ENCODE measurements at regions not wholly inside any gene's neighbourhood (a gene's known extent, or its start where the extent isn't known, plus 50 kb on each side); places are given as distances from the start of the nearest gene placed in this dataset.

DNA sequence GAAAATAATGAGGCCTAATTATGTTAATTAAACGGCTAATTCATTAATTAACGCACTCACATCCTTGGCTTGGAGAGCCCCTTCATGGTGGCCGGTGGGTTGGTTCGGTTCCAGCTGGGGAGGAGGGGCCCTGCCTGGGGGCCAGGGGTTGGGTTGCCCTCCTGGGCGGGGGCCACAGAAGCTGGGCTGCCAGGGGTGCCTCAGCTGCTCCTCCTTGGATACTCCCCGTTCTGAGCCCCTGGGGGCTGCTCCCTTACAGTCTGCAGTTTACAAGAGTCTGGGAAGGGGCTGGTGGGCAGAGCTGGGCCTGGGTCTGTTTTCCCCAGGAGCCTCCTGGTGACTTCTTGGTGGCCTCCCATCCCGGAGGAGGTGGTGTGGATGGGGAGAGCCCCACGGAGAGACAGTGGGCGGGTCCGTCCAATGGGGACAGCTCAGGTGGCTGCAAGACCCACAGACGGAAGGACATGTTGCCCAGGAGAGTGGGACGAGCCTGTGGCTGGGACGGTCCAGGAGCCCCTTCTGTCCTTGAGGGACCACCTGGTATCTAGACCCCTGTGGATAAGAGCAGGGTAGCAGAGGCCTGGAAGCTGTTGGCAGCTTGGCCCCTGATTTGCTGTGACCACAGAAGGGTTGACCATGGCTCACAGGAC lies 277.5 kb downstream of the PBX3 start:
- Histone ChIP-seq H3K27ac (no peak overlapping the region), H3K9me2 (ENCODE audit: insufficient read depth) (no peaks in the 10 kb centered on the region), H3K36me3 (ENCODE audit: low read depth) (no peaks in the 10 kb centered on the region), H4K20me1 (ENCODE audit: insufficient read depth) (no peaks in the 10 kb centered on the region), H3F3A (ENCODE audit: insufficient read depth, low read depth) (no peaks in the 10 kb centered on the region), H3K27me3 (ENCODE audit: insufficient read depth, low read depth) (peaks cover 22% of the 10 kb centered on the region), H3K4me3 (no peak overlapping the region), H3K9me3 (ENCODE audit: insufficient read depth, low read depth) (no peaks in the 10 kb centered on the region), H3K4me1 (replicated peaks; ENCODE audit: insufficient read depth) (no peaks in the 10 kb centered on the region), H2AFZ (no peak overlapping the region), H3K4me2 (no peak overlapping the region), H3K79me2 (ENCODE audit: low read depth) (no peaks in the 10 kb centered on the region)
- no peak for TF ChIP-seq EZH2 (IDR thresholded peaks at IDR 0.05; ENCODE audit: low read depth)
- TF ChIP-seq, protein P1, sequence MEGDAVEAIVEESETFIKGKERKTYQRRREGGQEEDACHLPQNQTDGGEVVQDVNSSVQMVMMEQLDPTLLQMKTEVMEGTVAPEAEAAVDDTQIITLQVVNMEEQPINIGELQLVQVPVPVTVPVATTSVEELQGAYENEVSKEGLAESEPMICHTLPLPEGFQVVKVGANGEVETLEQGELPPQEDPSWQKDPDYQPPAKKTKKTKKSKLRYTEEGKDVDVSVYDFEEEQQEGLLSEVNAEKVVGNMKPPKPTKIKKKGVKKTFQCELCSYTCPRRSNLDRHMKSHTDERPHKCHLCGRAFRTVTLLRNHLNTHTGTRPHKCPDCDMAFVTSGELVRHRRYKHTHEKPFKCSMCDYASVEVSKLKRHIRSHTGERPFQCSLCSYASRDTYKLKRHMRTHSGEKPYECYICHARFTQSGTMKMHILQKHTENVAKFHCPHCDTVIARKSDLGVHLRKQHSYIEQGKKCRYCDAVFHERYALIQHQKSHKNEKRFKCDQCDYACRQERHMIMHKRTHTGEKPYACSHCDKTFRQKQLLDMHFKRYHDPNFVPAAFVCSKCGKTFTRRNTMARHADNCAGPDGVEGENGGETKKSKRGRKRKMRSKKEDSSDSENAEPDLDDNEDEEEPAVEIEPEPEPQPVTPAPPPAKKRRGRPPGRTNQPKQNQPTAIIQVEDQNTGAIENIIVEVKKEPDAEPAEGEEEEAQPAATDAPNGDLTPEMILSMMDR (conservative IDR thresholded peaks at IDR 0.05): no peak
- no peak for DNase-seq
- ChIA-PET CTCF (no interaction called here), POLR2A (ENCODE audit: unreplicated experiment) (no interaction called here)
- intact Hi-C loops (cut with micrococcal nuclease; ENCODE audit: unreplicated experiment): no loop called here
- BruUV-seq (replicated peaks): no TSS peak

DNA sequence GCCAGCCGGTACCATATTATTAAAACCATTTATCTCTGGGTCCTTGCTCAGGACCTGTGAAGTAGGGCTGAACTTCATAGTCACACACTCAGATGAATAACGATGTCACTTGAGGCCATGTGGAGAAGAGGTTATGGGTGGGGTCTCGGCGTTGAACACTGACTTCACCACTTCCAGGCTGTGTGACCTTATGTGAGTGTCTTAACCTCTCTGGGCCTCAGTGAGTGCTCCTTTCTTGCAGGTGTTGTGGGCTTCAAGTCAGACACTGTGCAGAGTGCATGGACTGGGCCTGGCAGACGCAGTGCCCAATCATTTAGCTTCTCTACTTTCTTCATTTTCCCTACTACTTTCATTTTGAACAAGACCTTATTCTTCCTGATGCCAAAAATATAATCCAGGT lies 278.8 kb downstream of the PBX3 start:
- TF ChIP-seq, protein P1 (conservative IDR thresholded peaks at IDR 0.05): no peak
- TF ChIP-seq EZH2 (IDR thresholded peaks at IDR 0.05; ENCODE audit: low read depth): no peak
- H3K27me3 ChIP-seq (ENCODE audit: insufficient read depth, low read depth): peaks cover 25% of the 10 kb centered on the region

DNA sequence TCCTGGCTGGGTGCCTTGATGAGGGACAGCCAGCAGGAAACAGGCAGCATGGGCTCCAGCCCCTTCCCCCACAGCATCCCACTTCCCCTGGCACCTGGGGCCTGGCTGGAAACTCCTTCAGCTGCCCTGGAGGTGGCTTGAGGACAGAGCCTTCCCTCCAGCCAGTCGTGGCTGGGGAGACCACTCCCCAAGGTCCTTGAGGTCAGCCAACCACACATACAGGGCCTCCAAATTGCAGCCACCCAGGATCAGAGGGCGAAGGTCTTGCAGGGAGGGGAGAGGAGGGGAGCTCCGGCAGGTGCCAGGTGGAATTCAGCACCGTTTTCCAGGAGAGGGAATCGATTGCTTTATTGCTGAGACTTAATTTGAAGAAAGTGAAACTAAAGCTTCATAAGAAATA lies 280.4 kb downstream of the PBX3 start:
- DNase-seq: no peak
- Histone ChIP-seq H3K36me3 (ENCODE audit: low read depth) (no peaks in the 10 kb centered on the region), H2AFZ (no peak overlapping the region), H3K27ac (no peak overlapping the region), H3K4me3 (no peak overlapping the region), H3K9me3 (ENCODE audit: insufficient read depth, low read depth) (no peaks in the 10 kb centered on the region), H3K27me3 (ENCODE audit: insufficient read depth, low read depth) (peaks cover 12% of the 10 kb centered on the region), H3K9me2 (ENCODE audit: insufficient read depth) (no peaks in the 10 kb centered on the region), H3K4me2 (peak overlapping the region; percentile 28; the same call in 1 of the 2 replicates), H3F3A (ENCODE audit: insufficient read depth, low read depth) (no peaks in the 10 kb centered on the region), H3K4me1 (replicated peaks; ENCODE audit: insufficient read depth) (no peaks in the 10 kb centered on the region), H3K79me2 (ENCODE audit: low read depth) (no peaks in the 10 kb centered on the region), H4K20me1 (ENCODE audit: insufficient read depth) (no peaks in the 10 kb centered on the region)
- no peak for TF ChIP-seq EZH2 (IDR thresholded peaks at IDR 0.05; ENCODE audit: low read depth)
- TF ChIP-seq, protein P1 (conservative IDR thresholded peaks at IDR 0.05): no peak
- ChIA-PET POLR2A (ENCODE audit: unreplicated experiment) (interaction anchor here (0.6 to 1.0 kb wide), 2 partner anchors 59 to 522 kb away, joined by 4 to 9 read pairs; no protein-coding TSS in a partner anchor), CTCF (no interaction called here)
- intact Hi-C loops (cut with micrococcal nuclease; ENCODE audit: unreplicated experiment): no loop called here
- BruUV-seq (replicated peaks): no TSS peak

More for the DNA sequence above, 278.8 kb downstream of the PBX3 start:
- H3K9me3 ChIP-seq (ENCODE audit: insufficient read depth, low read depth): no peaks in the 10 kb centered on the region
- POLR2A ChIA-PET (ENCODE audit: unreplicated experiment): no interaction called here
- H2AFZ ChIP-seq: no peak overlapping the region
- CTCF ChIA-PET: no interaction called here
- no TSS peak for BruUV-seq (replicated peaks)
- no peak overlapping the region for H3K27ac ChIP-seq
- H3F3A ChIP-seq (ENCODE audit: insufficient read depth, low read depth): no peaks in the 10 kb centered on the region
- no peak for DNase-seq
- no peaks in the 10 kb centered on the region for H3K4me1 ChIP-seq (replicated peaks; ENCODE audit: insufficient read depth)
- no peak overlapping the region for H3K4me3 ChIP-seq
- H3K9me2 ChIP-seq (ENCODE audit: insufficient read depth): no peaks in the 10 kb centered on the region
- H3K36me3 ChIP-seq (ENCODE audit: low read depth): no peaks in the 10 kb centered on the region
- H4K20me1 ChIP-seq (ENCODE audit: insufficient read depth): no peaks in the 10 kb centered on the region
- no peak overlapping the region for H3K4me2 ChIP-seq
- H3K79me2 ChIP-seq (ENCODE audit: low read depth): no peaks in the 10 kb centered on the region
- intact Hi-C loops (cut with micrococcal nuclease; ENCODE audit: unreplicated experiment): no loop called here
